ENCODE measurements at regions not wholly inside any gene's neighbourhood (a gene's known extent, or its start where the extent isn't known, plus 50 kb on each side); places are given as distances from the start of the nearest gene placed in this dataset.
"Not testable (repeated sequence)": the region's sequence is repeated elsewhere in the genome, so short reads cannot be mapped to it uniquely, and the experiment has no call there.

DNA sequence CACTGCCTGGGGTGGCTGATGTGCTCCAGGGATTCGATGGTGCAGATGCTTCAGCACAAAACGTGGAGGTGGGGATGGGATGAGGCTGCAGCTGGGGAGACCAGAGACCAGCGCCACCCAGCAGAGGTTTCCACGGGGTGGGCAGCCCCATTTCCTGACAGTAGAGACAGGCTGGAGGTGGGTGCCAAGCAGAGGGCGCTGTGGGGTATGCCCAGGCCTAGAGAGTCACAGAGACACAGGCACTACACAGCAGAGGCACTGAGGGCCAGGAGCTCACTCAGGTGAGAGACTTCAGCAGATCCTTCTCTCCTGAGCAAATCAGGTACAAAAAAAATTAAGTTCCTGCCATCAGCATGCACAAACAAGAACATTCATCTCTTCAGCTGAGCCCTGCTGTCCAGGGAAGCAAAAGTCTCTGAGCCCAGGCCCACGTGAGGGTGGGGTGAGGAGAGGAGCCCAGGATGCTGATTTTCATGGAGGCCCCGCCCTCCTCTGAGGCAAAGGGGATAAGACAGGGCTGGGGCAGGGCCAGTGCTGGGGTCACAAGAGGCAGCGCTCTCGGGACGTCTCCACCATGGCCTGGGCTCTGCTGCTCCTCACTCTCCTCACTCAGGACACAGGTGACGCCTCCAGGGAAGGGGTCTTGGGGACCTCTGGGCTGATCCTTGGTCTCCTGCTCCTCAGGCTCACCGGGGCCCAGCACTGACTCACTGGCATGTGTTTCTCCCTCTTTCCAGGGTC, 53.1 kb downstream of the GGTLC2 start:
- no peak for DNase-seq (ENCODE audit: low spot score)

DNA sequence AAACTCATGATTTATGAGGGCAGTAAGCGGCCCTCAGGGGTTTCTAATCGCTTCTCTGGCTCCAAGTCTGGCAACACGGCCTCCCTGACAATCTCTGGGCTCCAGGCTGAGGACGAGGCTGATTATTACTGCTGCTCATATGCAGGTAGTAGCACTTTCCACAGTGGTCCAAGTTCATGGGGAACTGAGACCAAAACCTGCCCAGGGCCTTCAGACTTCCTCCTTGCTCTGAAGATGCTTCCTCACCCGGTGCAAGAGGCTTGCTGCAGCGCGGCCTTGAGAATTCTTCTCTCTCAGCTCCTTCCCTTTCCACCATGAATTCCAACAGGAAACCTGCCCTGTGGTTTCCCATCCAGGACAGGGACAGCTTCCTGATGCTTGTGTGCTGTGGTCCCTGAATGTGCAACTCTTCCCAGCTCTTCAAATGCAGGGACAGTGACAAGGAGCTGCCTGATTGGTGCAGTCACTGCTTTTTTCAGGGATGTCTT, 53.9 kb downstream of the GGTLC2 start:
- DNase-seq (ENCODE audit: low spot score), result no peak

DNA sequence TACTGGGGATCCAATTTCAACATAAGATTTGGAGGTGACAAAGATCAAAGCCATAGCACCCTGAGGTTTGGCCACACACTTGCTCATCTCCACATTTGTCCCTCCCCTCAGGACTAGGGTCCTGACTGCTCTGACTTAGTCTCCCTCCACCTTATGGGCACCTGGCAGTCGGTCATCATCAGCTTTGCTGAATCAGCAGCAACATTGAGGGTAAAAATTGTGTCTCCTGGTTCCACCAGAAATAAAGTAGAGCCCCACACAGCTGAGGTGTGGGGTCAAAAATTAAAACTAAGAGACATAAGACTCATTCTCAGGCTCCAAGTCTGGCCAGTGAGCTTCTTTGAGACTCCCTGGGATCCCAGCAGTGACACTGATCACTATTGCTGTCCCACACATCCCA, 56.2 kb downstream of the GGTLC2 start:
- DNase-seq (ENCODE audit: low spot score), result no peak

DNA sequence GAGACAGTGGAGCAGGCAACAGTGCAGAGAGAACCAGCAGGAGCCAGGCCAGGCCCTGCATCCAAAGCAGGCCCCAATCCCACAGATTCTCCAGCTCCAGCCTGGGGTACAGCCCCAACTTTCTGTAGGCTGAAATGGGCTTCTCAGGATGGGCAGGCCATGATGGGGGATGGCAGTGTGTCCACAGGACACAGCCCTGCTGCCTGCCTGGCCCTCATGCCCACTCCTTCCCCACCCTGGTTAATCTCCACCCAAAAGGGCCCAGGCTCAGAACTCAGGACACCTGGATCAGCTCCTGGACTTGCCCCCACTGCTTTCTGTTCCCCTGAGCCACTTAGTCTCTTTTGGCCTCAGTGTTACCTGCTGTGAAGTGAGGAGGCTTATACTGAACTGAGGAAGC, 57.1 kb downstream of the GGTLC2 start:
- DNase-seq (ENCODE audit: low spot score), result not testable (repeated sequence)

DNA sequence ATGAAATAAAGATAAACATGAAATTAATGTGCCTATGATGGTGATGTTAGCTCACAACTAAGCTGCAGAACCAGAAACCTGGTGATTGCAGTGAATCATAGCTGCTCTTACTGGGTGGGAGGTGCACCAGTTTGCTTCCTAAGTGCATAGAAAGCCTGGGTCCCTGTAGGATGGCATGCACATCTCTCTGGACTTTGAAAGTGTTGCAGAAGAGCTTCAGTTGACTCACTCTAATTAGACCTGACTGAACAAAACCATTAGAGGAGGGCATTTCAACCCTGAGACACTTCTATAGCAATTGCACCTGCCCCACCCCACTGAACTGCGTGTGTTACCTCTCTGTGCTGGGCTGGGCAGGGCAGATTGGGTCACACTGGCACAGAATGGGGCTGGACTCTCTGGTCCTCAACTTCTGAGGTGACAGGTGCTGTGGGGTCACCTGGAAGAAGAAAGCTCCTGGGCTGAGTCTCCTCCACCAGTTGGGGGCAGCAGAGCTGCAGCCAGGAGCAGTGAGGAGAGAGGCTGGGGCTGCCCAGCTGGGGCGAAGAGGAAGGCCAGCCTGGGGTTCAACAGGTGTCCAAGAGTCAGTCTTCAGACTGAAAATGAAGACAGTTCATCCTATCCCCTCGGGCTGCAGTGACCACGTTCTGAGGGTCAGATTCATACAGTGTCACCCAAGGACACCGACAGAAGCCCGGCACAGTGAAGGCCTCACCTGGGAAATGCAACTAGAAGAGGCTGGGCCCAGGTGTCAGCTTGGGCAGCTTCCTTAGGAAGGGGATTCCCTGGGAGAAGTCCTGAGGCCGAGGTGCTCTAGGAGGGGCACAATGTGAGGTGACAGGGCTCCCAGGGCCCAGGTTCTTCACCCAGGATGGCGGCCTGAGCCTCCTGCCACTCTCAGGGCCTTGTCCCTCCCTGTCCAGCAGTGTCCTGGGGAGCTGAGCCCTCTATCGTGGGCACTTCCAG, 58.1 kb downstream of the GGTLC2 start:
- DNase-seq (ENCODE audit: low spot score), result no peak

DNA sequence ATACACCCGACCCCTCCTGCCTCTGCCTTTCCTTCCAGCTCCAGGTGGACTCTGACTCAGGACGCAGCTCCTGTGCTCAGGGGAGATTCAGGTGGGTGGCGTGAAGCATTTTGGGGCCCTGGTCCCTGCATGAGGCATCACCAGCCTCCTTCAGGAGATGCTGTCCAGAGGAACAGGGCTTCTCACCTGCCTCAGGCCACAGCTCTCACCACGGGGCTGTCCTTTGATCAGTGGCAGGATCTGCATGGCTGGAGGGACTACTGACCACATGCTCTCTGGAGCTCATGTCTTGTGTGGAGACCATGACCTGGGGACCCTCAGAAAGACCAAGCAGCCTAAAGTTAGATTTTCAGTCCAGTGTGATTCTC, 58.8 kb downstream of the GGTLC2 start:
- DNase-seq (ENCODE audit: low spot score), result no peak

DNA sequence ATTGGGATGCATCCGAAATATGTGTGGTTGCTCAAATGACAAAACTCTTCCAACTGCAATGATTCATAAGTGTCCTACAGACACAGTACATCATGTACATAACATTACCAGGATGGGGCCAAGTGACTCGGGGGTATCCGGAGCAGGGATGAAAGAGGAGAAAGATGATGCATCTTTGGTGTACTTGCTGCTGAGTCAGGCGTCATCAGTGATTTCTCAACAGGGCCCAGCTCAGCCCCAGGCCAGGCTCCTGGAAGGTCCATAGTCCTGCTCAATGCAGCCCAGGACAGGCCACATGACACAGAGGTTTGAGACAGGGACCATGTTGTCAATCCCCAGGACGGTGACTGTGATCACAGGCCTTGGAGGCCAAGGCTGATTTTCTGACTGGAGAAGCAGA, 59.3 kb downstream of the GGTLC2 start:
- no peak for DNase-seq (ENCODE audit: low spot score)

DNA sequence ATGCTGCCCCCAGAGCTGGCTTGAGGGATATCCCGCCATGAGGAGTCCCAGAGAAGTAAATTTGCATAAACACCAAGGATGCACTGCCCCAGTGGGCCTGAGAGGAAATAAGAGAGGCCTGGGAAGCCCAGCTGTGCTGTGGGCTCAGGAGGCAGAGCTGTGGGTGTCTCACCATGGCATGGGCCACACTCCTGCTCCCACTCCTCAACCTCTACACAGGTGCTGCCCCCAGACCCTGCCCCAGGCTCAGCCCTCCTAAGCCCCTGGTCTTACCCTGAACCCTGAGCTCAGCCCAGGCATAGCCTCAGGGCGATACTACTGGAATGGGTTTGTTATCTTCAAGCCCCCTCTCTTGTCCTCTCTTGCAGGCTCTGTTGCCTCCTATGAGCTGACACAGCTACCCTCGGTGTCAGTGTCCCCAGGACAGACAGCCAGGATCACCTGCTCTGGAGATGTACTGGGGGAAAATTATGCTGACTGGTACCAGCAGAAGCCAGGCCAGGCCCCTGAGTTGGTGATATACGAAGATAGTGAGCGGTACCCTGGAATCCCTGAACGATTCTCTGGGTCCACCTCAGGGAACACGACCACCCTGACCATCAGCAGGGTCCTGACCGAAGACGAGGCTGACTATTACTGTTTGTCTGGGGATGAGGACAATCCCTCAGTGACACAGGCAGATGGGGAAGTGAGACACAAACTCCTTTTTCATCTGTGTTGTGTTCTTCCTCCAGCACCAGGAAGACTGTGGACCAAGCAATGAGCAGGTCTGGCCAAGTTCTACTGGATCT, 59.9 kb downstream of the GGTLC2 start:
- no peak for DNase-seq (ENCODE audit: low spot score)

DNA sequence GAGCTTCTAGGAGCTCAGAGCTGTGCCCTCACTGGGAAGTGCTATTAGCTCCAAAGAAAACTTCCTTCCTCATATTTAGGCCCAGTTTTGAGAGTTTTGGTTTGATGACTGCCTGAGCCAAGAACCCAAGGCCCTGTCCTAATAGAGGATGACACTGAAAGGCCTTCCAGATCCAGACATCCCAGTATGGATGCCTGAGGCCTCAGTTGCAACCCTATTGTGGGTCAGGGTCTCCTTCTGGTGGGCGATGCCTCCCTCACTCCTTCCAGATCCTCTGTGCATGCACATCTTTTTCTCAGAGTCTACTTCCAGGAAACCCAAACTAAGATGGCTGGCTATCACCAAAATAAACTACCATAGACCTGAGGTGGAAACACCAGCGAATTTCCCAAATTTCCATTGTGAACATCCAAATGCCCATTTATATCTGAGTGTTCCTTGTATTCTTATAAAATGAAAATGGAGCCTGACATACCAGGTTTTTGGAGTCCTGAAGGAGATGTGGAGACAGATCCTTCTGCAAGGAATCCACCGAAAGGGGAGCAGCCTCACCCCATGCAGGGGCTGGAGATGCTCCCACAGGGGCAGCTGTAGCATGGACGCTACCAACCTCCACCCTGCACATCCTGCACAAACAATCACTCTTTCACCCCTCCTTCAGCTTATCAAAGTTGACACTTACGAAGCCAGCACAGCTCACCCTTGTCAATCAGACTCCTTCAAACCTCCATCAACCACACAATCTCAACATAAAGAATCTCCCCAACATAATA, 61.1 kb downstream of the GGTLC2 start:
- no peak for DNase-seq (ENCODE audit: low spot score)

DNA sequence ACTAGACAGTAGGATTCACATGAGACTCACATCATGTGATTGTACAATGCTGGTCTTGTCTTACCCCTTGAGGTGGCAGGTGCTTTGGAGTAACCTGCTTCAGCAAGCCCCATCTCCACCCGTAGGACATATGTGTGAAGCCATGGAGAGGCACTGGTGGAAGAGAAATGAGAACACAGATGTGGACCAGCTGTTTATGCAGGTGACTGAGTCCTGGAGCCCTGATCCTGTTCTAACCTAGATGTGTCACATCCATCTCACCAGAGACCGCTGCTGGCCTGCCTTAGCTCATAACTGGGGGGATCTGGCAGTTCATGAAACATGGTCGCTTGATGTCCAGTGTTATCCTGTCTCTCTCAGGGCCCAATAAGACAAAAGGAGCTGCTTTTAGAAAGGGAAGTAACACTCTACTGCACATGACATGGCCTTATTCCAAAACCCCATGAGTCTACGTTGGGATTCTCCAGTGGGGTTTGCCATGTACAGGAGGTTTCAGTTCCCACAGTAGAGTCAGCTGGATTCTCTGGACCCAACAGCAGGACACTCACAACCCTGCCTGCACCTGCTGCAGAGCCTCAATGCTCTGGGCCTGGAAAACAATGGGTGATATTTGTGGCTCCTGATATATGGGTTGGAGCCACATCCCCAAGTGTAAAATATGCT, 62.0 kb downstream of the GGTLC2 start:
- no peak for DNase-seq (ENCODE audit: low spot score)

DNA sequence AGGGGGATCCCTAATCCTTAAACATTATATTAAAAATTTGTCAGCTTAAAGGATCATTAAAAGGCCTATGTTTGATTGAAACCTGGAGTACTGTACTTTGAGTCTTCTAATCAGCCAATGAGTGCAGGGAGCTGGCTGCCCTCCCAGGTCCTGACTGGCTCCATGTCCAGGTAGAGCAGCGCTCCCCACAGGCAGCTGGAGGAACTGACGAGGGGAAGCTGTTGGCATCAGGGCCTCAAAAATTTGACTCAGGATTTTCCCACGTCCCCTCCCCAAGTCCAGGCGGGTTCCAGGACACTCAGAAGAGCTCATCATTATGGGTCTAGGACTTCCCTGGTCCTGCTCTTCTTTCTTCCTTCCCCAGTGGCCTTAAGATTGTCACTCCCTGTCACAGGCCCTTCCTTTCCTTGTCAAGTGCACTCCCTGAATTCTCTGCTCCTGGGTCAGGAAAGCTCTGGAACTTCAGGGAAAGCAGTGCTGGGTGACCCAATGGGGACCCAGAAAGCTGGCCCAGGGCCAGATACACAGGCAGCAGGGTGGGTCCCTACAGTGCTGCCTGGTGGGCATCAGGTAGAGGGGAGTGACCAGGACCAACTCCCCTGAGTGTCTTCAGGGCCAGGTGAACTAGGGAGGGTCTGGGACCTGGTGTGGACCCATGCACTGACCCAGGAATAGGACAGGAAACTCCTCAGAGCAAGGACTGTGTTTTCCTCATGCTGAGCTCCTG, 65.5 kb downstream of the GGTLC2 start:
- no peak for DNase-seq (ENCODE audit: low spot score)

DNA sequence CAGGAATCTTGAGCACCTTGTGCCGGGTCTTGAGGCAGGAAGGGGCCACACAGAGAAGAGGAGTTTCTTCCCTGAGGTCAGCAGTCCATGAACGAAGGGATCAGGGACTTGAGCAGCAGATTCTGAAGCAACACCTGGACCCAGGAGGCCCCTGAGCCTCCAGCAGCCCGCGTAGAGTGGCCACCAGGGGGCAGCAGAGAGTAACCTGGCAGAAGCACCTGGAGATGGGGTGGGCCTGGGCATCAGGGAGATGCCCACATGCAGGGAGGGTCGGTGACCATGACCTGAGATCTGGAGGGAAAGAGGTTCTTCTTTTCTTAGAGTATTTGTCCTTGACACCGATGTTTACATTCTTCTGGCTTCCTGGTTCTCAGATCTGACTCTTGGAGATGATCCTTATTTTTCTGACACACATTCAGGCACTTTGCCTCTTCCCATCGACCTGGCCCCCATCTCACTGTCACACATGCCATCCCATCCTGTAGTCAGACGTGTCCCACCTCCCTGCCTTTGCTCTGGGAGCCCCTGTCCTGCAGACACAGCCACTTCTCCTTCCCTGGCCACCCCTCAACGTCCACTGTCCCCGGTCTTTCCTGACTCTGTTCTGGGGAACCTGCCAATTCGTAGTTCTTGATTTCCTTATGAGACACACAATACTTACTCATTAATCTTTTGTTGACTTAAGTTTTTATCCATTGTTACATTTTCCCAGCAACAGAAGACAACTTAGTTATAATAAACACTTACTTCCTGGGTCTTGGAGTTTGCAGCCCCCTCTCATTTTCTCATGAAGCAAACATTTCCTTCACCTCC, 66.5 kb downstream of the GGTLC2 start:
- DNase-seq (ENCODE audit: low spot score), result peak; percentile 22

DNA sequence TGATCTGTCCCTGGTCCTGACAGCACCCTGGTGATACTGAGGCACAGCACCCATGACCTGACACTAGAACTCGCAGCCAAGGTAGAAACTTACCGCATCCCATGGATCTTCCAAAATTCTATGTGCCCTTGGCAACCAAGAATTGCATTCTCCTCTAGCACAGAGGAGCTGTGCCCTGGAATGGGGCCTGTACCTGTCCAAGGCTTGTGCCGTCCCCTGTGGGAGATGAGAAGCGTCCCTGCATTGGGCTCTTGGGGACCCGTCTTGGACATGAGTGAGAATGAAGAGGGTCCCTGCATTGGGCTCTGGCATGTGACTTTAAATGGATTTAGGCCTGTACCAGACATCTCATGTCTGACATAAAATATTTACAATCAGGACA, 67.1 kb downstream of the GGTLC2 start:
- no peak for DNase-seq (ENCODE audit: low spot score)

DNA sequence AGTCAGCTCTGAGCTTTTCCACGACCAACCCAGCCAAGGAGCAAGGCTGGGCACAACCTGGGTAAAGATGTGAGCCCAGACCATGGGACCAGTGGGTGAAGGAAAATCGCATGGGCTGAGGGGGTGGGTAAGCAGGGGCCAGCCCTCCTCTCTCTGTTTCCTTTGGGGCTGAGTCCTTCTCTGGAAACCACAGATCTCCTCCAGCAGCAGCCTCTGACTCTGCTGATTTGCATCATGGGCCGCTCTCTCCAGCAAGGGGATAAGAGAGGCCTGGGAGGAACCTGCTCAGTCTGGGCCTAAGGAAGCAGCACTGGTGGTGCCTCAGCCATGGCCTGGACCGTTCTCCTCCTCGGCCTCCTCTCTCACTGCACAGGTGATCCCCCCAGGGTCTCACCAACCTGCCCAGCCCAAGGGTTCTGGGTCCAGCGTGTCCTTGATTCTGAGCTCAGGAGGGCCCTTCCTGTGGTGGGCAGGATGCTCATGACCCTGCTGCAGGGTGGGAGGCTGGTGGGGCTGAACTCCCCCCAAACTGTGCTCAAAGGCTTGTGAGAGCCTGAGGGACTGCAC, 67.8 kb downstream of the GGTLC2 start:
- no peak for DNase-seq (ENCODE audit: low spot score)

DNA sequence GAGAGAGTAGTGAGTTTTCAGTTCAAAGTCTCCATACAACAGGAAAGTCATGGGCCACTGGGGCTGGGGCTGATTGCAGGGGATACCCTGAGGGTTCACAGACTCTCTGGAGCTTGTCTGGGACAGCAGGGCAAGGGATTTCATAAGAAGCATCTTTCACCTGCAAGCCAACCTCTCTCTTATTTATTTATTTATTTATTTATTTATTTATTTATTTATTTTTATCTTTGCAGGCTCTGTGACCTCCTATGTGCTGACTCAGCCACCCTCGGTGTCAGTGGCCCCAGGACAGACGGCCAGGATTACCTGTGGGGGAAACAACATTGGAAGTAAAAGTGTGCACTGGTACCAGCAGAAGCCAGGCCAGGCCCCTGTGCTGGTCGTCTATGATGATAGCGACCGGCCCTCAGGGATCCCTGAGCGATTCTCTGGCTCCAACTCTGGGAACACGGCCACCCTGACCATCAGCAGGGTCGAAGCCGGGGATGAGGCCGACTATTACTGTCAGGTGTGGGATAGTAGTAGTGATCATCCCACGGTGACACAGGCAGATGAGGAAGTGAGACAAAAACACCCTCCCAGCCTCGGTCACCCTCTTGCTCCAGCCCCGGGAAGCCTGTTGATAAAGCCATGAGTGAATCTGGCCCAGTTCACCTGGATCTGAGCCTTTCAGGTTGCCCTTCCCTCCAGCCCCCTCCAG, 68.4 kb downstream of the GGTLC2 start:
- no peak for DNase-seq (ENCODE audit: low spot score)

DNA sequence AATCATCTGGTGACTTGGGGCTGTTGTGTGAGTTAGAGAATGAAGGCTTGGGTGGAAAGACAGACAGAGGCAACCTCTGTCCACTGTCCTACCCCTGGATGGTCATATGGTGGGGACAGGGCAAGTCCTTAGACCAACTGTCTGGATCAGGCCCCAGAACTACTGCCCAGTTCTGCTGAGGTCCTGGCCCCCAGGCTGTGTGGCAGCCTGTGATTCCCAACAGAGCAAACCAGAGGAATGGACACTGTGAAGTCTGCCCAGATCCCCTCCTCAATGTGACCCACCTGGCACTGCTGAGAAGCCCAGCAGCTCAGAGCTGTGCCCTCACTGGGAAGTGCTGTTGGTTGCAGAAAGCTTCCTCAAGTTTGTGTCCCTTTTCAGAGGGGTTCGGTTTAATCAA, 69.0 kb downstream of the GGTLC2 start:
- DNase-seq (ENCODE audit: low spot score), result no peak

DNA sequence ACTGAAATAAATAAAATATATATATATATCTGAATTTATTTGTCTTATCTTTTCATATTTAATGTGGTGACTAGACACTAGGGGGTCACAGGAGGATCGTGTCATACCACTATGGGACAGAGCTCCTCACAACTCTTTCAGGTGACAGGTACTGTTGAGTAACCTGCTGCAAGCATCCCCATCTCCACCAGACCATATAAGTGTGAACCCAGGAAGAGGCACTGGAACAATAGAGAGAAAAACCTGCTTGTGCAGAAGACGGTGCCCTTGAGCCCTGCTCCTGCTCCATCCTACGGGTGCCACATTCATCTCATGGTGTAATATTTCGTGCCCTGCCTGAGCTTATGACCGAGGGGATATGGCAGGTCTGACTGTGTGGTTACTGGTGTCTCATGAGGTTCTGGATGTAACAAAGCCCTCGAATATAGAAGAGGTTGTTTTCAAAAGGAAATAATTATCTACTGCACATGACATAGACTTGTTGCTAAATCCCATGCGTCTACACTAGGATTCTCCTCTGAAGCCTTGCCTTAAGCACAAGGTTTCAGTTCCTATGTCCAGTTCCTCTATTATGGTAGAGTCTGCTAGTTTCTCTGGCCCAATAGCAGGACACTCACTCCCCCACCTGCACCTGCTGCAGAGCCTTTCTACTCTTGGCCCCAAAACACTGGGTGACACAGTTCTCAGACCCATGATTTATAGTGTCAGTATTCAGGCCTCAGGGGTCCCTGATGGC, 70.4 kb downstream of the GGTLC2 start:
- no peak for DNase-seq (ENCODE audit: low spot score)

All from A172 (cell line).